ENCODE measurements at regions not wholly inside any gene's neighbourhood (a gene's known extent, or its start where the extent isn't known, plus 50 kb on each side); places are given as distances from the start of the nearest gene placed in this dataset.

- no peak overlapping the region for H3K4me3 ChIP-seq (ENCODE audit: low read length)
- H3K36me3 ChIP-seq (ENCODE audit: control insufficient read depth, low read depth, low read length): no peaks in the 10 kb centered on the region
- H3K9me3 ChIP-seq (ENCODE audit: control insufficient read depth, low read depth, low read length): no peaks in the 10 kb centered on the region
- no peaks in the 10 kb centered on the region for H3K4me1 ChIP-seq (ENCODE audit: control insufficient read depth, low read depth, low read length)
- H3K27me3 ChIP-seq (ENCODE audit: control insufficient read depth, insufficient read depth, low read length): no peaks in the 10 kb centered on the region
- no peak overlapping the region for H3K9ac ChIP-seq (ENCODE audit: low read length)
- H3K27ac ChIP-seq (ENCODE audit: low read length): no peak overlapping the region
These were observed 144.7 kb upstream of the ARRDC4 start for GRCh38 chr15:97815835-97816234.

DNA sequence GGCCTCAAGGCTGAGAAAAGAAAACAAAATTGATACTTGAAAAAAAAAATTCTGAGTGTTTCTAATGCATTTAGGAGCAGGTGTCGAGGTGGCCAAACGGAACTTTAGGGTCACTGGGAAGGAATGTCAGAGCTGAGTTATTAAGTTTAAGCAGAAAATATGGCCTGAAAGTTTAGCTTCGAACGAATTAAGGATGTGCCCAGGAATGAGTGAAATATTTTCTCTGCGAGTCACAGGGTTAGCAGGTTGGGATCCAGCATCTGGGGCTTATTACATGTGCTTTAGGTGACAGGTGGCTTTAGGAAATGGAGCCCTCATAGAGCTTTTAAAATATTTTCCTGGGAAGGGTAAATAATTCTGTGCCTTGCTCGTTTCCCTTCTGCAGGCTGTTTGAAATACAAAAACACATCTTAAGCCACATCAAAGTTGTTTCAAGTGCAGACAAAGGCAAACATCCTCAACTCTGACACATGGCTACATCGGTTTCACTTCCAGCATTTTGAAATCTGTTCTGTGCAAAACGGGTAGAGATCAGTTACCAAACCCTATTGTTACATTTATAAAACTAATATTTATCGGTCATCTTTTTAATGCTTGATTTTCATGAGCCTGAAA, 143.1 kb upstream of the ARRDC4 start:
- Histone ChIP-seq H3K27me3 (ENCODE audit: control insufficient read depth, insufficient read depth, low read length) (no peaks in the 10 kb centered on the region), H3K4me3 (ENCODE audit: low read length) (no peak overlapping the region), H3K27ac (ENCODE audit: low read length) (no peak overlapping the region), H3K4me1 (ENCODE audit: control insufficient read depth, low read depth, low read length) (peaks cover 4% of the 10 kb centered on the region), H3K9ac (ENCODE audit: low read length) (no peak overlapping the region), H3K36me3 (ENCODE audit: control insufficient read depth, low read depth, low read length) (no peaks in the 10 kb centered on the region), H3K9me3 (ENCODE audit: control insufficient read depth, low read depth, low read length) (no peaks in the 10 kb centered on the region)

GRCh38 chr15:97836003-97836402, 124.5 kb upstream of the ARRDC4 start:
- no peaks in the 10 kb centered on the region for H3K4me1 ChIP-seq (ENCODE audit: control insufficient read depth, low read depth, low read length)
- no peaks in the 10 kb centered on the region for H3K9me3 ChIP-seq (ENCODE audit: control insufficient read depth, low read depth, low read length)
- H3K4me3 ChIP-seq (ENCODE audit: low read length): no peak overlapping the region
- no peaks in the 10 kb centered on the region for H3K36me3 ChIP-seq (ENCODE audit: control insufficient read depth, low read depth, low read length)
- no peaks in the 10 kb centered on the region for H3K27me3 ChIP-seq (ENCODE audit: control insufficient read depth, insufficient read depth, low read length)
- H3K9ac ChIP-seq (ENCODE audit: low read length): no peak overlapping the region
- no peak overlapping the region for H3K27ac ChIP-seq (ENCODE audit: low read length)

DNA sequence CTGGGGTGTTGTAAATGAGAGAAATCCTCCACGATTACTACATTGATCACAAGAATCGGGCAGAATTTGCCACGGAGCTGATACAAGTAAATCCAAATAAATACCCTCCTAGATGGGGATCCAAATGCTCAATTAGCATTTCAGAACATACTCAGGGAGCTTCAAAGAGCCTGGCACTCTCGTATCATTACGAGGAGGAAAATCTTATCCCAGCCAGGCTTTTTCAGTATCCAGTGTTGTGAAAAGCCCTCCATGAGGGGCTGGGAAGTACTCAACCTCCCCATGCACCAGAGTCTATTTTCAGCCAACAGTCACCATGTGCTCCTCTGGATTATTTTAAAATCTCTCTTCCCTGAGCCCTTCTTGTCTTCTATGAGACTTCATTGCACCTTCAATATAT, 122.6 kb upstream of the ARRDC4 start:
- Histone ChIP-seq H3K9me3 (ENCODE audit: control insufficient read depth, low read depth, low read length) (no peaks in the 10 kb centered on the region), H3K4me1 (ENCODE audit: control insufficient read depth, low read depth, low read length) (no peaks in the 10 kb centered on the region), H3K4me3 (ENCODE audit: low read length) (no peak overlapping the region), H3K27me3 (ENCODE audit: control insufficient read depth, insufficient read depth, low read length) (no peaks in the 10 kb centered on the region), H3K9ac (ENCODE audit: low read length) (no peak overlapping the region), H3K36me3 (ENCODE audit: control insufficient read depth, low read depth, low read length) (no peaks in the 10 kb centered on the region), H3K27ac (ENCODE audit: low read length) (no peak overlapping the region)

DNA sequence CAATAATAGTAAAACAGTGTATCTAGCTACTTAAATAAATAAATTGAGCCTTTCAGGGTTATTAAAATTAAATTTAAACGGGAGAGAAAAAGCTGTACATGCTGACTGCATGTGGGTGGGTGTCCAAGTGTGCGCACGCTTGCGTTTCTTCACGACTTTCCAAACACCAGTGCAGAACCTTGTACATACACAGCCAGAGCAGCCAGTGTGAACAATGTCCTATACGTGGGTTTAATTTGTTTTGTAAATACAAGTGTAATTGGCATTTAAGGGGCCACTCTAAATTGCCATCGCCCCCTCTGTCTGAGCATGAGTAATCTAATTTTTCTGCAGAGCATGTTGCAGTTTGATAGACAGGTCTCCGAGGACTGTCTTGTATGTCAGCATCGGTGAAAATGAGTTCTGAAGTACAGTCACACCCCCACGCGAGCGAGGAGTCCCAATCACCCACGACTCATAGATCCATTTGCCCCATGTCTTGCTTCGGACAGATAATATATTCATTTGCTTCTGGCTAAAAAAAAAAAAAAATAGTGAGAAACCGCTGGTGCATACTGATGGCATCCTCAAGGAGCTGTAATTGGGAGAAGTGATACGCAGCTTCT, 121.8 kb upstream of the ARRDC4 start:
- H3K4me1 ChIP-seq (ENCODE audit: control insufficient read depth, low read depth, low read length): no peaks in the 10 kb centered on the region
- H3K9ac ChIP-seq (ENCODE audit: low read length): no peak overlapping the region
- no peak overlapping the region for H3K4me3 ChIP-seq (ENCODE audit: low read length)
- H3K27ac ChIP-seq (ENCODE audit: low read length): no peak overlapping the region
- no peaks in the 10 kb centered on the region for H3K36me3 ChIP-seq (ENCODE audit: control insufficient read depth, low read depth, low read length)
- H3K27me3 ChIP-seq (ENCODE audit: control insufficient read depth, insufficient read depth, low read length): no peaks in the 10 kb centered on the region
- no peaks in the 10 kb centered on the region for H3K9me3 ChIP-seq (ENCODE audit: control insufficient read depth, low read depth, low read length)

DNA sequence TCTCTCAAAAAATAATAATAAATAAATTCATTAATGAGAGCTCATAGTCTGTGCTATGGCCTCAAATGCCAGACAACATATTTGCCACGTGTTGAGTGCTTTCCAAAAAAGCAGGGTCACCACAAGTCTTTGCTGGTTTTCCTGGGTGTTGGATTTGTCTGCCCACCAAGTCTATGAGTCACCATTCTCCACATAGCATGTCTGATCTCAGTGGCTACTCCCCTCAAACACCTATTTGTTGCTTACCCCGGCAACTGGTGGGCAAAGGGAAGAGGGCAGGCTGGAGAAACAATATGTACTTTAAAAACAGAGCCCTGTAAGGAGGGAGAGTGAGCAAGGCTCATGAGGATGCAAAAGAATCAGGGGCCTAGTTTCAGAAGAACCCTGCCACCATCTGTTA, 120.0 kb upstream of the ARRDC4 start:
- Histone ChIP-seq H3K9ac (ENCODE audit: low read length) (no peak overlapping the region), H3K27me3 (ENCODE audit: control insufficient read depth, insufficient read depth, low read length) (no peaks in the 10 kb centered on the region), H3K36me3 (ENCODE audit: control insufficient read depth, low read depth, low read length) (no peaks in the 10 kb centered on the region), H3K27ac (ENCODE audit: low read length) (no peak overlapping the region), H3K4me3 (ENCODE audit: low read length) (no peak overlapping the region), H3K4me1 (ENCODE audit: control insufficient read depth, low read depth, low read length) (no peaks in the 10 kb centered on the region), H3K9me3 (ENCODE audit: control insufficient read depth, low read depth, low read length) (no peaks in the 10 kb centered on the region)

DNA sequence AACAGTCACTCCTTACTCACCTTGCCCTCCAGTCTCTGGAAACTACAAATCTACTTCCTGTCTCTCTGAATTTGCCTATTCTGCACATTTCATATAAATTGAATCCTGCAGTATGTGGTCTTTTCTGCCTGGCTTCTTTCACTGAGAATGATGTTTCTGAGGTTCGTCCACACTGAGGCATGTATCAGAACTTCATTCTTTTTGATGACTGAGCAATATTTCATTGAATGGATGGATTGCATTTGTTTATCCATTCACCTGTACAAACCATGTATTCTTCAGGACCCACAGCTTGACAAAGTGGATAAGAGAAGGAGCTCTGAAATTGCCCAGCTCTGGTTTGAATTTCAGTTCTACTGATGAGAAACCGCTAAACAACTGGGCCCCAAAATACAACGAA, 118.9 kb upstream of the ARRDC4 start:
- Histone ChIP-seq H3K9me3 (ENCODE audit: control insufficient read depth, low read depth, low read length) (no peaks in the 10 kb centered on the region), H3K36me3 (ENCODE audit: control insufficient read depth, low read depth, low read length) (no peaks in the 10 kb centered on the region), H3K27me3 (ENCODE audit: control insufficient read depth, insufficient read depth, low read length) (no peaks in the 10 kb centered on the region), H3K27ac (ENCODE audit: low read length) (no peak overlapping the region), H3K4me1 (ENCODE audit: control insufficient read depth, low read depth, low read length) (no peaks in the 10 kb centered on the region), H3K4me3 (ENCODE audit: low read length) (no peak overlapping the region), H3K9ac (ENCODE audit: low read length) (no peak overlapping the region)

DNA sequence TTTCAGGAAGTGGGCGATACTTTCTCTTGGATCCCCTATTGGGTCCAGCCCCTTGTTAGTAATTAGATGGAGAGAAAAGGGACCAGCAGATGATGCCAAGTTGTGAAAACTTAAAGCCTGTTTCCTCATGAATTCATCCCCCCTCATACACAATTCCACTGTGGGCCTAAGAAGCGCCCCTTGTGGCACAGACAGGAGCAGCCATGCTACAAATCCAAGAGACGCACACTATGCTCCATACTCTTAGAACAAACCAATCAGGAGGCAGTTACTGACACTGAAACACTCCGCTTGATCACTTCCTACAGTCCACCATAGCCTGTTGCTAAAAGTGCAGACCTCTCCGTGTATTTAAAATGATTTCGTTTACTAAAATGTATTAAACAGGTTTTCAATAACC, 111.3 kb upstream of the ARRDC4 start:
- no peaks in the 10 kb centered on the region for H3K4me1 ChIP-seq (ENCODE audit: control insufficient read depth, low read depth, low read length)
- no peak overlapping the region for H3K9ac ChIP-seq (ENCODE audit: low read length)
- no peaks in the 10 kb centered on the region for H3K36me3 ChIP-seq (ENCODE audit: control insufficient read depth, low read depth, low read length)
- no peaks in the 10 kb centered on the region for H3K9me3 ChIP-seq (ENCODE audit: control insufficient read depth, low read depth, low read length)
- no peak overlapping the region for H3K4me3 ChIP-seq (ENCODE audit: low read length)
- no peaks in the 10 kb centered on the region for H3K27me3 ChIP-seq (ENCODE audit: control insufficient read depth, insufficient read depth, low read length)
- H3K27ac ChIP-seq (ENCODE audit: low read length): no peak overlapping the region

- no peak overlapping the region for H3K4me3 ChIP-seq (ENCODE audit: low read length)
- H3K36me3 ChIP-seq (ENCODE audit: control insufficient read depth, low read depth, low read length): no peaks in the 10 kb centered on the region
- no peaks in the 10 kb centered on the region for H3K4me1 ChIP-seq (ENCODE audit: control insufficient read depth, low read depth, low read length)
- no peaks in the 10 kb centered on the region for H3K27me3 ChIP-seq (ENCODE audit: control insufficient read depth, insufficient read depth, low read length)
- H3K9ac ChIP-seq (ENCODE audit: low read length): no peak overlapping the region
- no peak overlapping the region for H3K27ac ChIP-seq (ENCODE audit: low read length)
- H3K9me3 ChIP-seq (ENCODE audit: control insufficient read depth, low read depth, low read length): no peaks in the 10 kb centered on the region
These were observed 102.2 kb upstream of the ARRDC4 start for GRCh38 chr15:97858296-97858695.

- no peak overlapping the region for H3K4me3 ChIP-seq (ENCODE audit: low read length)
- no peaks in the 10 kb centered on the region for H3K36me3 ChIP-seq (ENCODE audit: control insufficient read depth, low read depth, low read length)
- no peaks in the 10 kb centered on the region for H3K27me3 ChIP-seq (ENCODE audit: control insufficient read depth, insufficient read depth, low read length)
- no peak overlapping the region for H3K9ac ChIP-seq (ENCODE audit: low read length)
- no peaks in the 10 kb centered on the region for H3K9me3 ChIP-seq (ENCODE audit: control insufficient read depth, low read depth, low read length)
- H3K27ac ChIP-seq (ENCODE audit: low read length): no peak overlapping the region
- H3K4me1 ChIP-seq (ENCODE audit: control insufficient read depth, low read depth, low read length): no peaks in the 10 kb centered on the region
These were observed 98.8 kb upstream of the ARRDC4 start for GRCh38 chr15:97861529-97862260.

DNA sequence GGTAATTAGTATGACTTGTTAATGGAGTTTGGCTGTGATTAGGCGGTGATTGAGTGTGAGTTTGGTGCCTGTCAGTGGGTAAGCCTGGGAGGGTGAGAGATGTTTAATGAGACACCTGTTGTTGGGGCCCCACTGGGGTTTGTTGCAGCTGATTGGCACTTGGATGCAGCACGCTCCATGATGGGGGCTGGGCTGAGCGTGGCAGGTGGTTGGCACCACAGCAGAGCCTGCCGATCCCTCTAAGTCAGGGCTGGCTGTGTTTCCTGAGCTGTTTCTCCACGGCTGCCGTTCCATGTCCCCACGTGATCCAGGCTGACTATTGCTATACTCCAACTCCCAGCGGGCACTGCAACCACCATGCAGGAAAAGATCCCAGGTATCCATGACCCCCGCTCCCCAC, 93.5 kb upstream of the ARRDC4 start:
- Histone ChIP-seq H3K4me3 (ENCODE audit: low read length) (no peak overlapping the region), H3K9me3 (ENCODE audit: control insufficient read depth, low read depth, low read length) (no peaks in the 10 kb centered on the region), H3K9ac (ENCODE audit: low read length) (no peak overlapping the region), H3K27me3 (ENCODE audit: control insufficient read depth, insufficient read depth, low read length) (no peaks in the 10 kb centered on the region), H3K27ac (ENCODE audit: low read length) (no peak overlapping the region), H3K4me1 (ENCODE audit: control insufficient read depth, low read depth, low read length) (no peaks in the 10 kb centered on the region), H3K36me3 (ENCODE audit: control insufficient read depth, low read depth, low read length) (no peaks in the 10 kb centered on the region)

- Histone ChIP-seq H3K9me3 (ENCODE audit: control insufficient read depth, low read depth, low read length) (no peaks in the 10 kb centered on the region), H3K27ac (ENCODE audit: low read length) (no peak overlapping the region), H3K4me1 (ENCODE audit: control insufficient read depth, low read depth, low read length) (no peaks in the 10 kb centered on the region), H3K9ac (ENCODE audit: low read length) (no peak overlapping the region), H3K36me3 (ENCODE audit: control insufficient read depth, low read depth, low read length) (no peaks in the 10 kb centered on the region), H3K27me3 (ENCODE audit: control insufficient read depth, insufficient read depth, low read length) (no peaks in the 10 kb centered on the region), H3K4me3 (ENCODE audit: low read length) (no peak overlapping the region)
These were observed 92.6 kb upstream of the ARRDC4 start for GRCh38 chr15:97867870-97868269.

All from iPS-18a (cell line).